ENCODE measurements at regions not wholly inside any gene's neighbourhood (a gene's known extent, or its start where the extent isn't known, plus 50 kb on each side); places are given as distances from the start of the nearest gene placed in this dataset.
A peak's percentile ranks its signal among the peaks of the same experiment; 100 is the strongest.

DNA sequence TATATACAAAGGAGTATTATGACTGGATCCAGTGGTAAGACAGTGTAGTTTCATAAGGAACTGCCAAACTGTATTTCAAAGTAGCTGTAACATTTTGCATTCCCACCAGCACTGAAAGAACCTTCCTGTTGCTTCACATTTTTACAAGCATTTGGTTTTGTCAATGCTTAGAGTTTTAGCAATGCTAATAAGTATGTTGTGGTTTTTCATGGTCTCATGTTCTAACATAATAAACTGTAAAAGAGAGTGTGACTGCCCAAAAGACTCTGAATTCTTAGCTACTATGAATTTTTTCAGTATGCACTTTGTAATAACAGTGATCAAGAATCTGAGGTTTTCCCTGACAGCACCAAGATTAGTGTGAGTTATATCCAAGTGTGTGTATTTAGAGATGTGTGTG is 604.2 kb downstream of the XIRP2 start:
- no peak for DNase-seq

DNA sequence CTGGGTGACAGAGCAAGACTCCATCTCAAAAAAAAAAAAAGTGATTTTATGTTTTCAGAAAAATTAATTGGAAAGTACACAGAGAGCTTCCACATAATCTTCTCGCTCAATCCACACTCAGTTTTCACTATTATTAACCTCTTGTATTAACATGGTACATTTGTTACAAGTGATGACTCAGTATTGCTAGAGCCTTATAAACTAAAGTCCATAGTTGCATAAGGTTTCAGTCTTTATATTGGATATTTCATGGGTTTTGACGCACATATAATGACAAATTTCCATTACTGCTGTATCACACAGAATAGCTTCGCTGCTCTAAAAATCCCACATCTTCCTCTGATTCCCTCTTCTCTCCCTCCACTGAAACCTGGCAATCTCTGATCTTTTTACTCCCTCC is 603.5 kb downstream of the XIRP2 start:
- no peaks in the 10 kb centered on the region for H3K9me3 ChIP-seq
- no peaks in the 10 kb centered on the region for H3K27me3 ChIP-seq
- H3K36me3 ChIP-seq = no peaks in the 10 kb centered on the region
- no peak for DNase-seq
- H3K4me3 ChIP-seq = no peak overlapping the region

More for the DNA sequence above, 604.2 kb downstream of the XIRP2 start:
- no peaks in the 10 kb centered on the region for H3K27me3 ChIP-seq
- no peaks in the 10 kb centered on the region for H3K36me3 ChIP-seq
- no peak overlapping the region for H3K4me3 ChIP-seq
- no peaks in the 10 kb centered on the region for H3K9me3 ChIP-seq

DNA sequence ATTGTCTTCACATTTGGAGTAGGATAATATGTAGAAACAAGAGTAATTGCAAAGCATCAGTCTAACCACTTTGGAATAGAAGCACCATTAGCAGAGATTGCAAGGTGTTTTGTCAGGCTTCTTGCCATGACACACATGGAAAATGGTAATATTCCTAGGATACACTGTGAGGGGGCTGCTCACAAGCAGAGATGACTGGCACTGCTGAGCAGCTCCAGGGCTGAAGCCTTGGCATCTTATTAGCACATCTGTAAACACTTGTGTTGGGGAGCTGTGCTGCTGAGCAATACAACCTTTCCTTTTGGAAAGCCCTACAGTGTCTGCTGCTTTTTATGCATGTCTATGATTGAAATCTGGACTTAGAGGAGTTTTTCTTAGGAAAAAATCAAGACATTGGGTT is 602.2 kb downstream of the XIRP2 start:
- no peak for DNase-seq
- H3K4me3 ChIP-seq = no peak overlapping the region
- no peaks in the 10 kb centered on the region for H3K27me3 ChIP-seq
- no peaks in the 10 kb centered on the region for H3K36me3 ChIP-seq
- H3K9me3 ChIP-seq = no peaks in the 10 kb centered on the region

DNA sequence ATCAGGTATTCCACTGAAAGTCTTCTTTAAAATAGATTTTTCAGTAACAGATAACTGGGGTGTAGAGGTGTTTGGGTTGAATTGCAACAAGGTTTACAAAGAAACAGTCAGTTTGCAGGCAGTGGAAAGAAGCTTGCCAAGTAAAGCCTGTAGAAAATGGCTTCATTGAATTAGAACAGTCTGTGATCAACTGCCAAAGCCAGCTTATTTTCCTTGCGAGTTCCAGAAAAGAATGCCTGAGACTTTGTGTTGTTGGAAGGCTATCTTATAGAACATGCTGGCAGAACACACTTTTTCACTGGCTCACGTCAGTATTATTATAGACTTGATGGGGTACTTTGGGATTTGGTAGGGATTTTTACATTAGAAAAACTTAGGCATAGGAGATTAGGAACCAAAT is 601.0 kb downstream of the XIRP2 start:
- Histone ChIP-seq H3K27me3 (no peaks in the 10 kb centered on the region), H3K9me3 (no peaks in the 10 kb centered on the region), H3K4me3 (no peak overlapping the region), H3K36me3 (no peaks in the 10 kb centered on the region)
- DNase-seq = no peak

DNA sequence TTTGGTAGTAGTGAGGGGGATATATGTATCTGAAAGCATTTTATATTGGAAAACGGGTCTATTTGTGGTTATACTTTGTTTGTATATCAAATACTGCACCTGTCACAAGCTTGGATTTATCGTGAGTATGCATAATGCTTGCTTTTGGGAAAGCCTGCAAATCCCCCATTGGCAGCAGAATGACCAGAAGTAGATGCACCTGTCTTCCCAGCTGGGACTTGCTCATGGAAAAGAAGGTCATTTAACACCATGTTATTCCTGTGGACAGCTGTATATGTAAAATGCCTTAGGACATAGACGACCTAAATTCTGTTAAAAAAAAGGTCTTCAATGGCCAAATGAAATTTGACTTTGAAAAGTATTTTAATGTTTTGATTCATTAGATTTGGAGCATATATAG is 599.4 kb downstream of the XIRP2 start:
- Histone ChIP-seq H3K36me3 (no peaks in the 10 kb centered on the region), H3K9me3 (no peaks in the 10 kb centered on the region), H3K4me3 (no peak overlapping the region), H3K27me3 (no peaks in the 10 kb centered on the region)
- no peak for DNase-seq

DNA sequence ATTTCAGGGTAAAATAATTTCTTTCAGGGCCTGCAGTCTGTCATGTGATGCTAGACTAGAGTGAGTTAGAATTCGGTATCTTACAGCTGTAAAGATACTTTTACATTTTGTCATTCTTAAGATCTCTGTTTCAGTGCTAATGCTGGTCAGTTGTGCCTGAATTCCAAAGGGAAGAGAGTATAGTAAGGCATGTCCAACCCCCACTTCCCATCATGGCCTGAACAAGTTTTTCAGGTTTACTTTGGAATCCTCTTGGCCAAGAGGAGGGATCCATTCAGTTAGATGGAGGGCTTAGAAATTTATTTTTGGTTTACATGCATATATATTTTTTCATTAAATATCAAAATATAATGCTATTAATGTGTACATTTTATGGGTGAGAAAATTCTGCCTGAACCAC is 596.6 kb downstream of the XIRP2 start:
- H3K9me3 ChIP-seq = no peaks in the 10 kb centered on the region

DNA sequence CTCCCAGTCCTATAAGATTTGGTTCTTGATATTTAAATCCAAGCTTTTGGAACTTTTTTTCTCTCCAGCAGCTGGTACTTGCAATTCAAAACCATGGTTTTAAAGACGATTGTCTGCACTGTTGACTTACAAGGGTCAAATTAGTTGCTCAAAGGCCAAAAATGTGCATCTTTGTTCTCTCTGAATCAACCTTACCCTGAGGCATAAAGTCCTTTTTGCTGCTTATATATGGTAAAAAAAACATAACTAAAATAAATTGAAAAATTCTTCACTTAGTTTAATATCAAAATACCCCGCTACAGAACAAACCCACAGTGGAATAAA is 592.7 kb downstream of the XIRP2 start:
- Histone ChIP-seq H3K9me3 (no peaks in the 10 kb centered on the region), H3K27me3 (no peaks in the 10 kb centered on the region), H3K36me3 (no peaks in the 10 kb centered on the region), H3K4me3 (no peak overlapping the region)
- DNase-seq = no peak

More for the DNA sequence above, 596.6 kb downstream of the XIRP2 start:
- Histone ChIP-seq H3K4me3 (no peak overlapping the region), H3K27me3 (no peaks in the 10 kb centered on the region), H3K36me3 (no peaks in the 10 kb centered on the region)
- DNase-seq = no peak

DNA sequence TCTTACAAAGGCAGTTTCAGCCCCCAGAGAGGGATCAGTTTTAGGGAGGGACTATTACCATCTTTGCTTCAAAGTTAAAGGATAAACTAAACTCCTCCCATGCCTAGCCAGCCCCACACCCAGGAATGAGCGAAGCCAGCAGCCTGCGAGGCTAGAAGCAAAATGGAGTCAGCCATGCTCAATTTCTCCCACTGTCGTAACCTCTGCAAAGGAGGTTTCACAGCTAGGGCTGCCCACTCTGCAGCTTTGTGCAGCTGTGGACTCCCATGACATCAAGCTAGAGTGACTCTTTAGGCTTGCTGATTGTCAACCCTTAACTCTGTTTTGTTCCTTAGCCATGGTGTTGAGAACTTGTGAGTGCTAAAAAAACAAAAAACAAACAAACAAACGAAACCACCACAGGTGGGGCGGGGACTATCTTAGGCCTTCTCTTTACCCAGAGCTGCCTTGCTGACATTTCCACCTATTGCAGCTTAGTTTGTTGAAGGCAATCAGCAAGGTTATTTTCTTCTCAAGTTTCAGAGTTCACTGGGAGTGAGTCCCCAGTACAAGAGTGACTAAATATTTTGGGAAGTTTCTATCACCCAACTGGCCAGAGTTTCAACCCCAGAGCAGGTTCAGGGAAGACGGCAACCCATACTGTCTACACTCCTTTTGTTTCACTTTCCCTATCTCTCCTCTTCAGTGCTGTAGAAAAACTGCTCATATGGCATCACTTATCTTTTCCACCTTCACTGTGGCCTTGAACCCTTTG is 592.1 kb downstream of the XIRP2 start:
- H3K27me3 ChIP-seq = no peaks in the 10 kb centered on the region
- H3K9me3 ChIP-seq = no peaks in the 10 kb centered on the region
- no peak overlapping the region for H3K4me3 ChIP-seq
- no peaks in the 10 kb centered on the region for H3K36me3 ChIP-seq
- no peak for DNase-seq

DNA sequence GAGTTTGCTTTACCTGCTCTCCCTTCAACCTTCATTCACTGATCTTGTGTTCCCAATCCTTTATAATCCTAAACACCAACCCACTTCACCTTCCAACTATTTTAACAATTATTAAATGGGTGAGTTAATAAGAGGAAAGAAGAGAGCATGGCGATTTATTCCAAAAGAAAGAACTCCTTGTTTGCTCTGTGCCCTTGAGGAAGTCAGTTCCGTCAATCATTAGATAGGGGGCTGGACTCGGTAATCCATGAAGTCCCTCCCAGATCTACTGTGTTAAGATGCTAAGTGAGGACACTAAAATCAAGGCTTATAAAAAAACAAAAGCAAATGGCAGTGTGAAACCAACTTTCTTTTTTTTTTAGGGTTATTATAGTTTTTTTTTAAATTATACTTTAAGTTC is 589.9 kb downstream of the XIRP2 start:
- no peaks in the 10 kb centered on the region for H3K27me3 ChIP-seq
- no peaks in the 10 kb centered on the region for H3K36me3 ChIP-seq
- no peaks in the 10 kb centered on the region for H3K9me3 ChIP-seq
- H3K4me3 ChIP-seq = no peak overlapping the region
- DNase-seq = no peak

DNA sequence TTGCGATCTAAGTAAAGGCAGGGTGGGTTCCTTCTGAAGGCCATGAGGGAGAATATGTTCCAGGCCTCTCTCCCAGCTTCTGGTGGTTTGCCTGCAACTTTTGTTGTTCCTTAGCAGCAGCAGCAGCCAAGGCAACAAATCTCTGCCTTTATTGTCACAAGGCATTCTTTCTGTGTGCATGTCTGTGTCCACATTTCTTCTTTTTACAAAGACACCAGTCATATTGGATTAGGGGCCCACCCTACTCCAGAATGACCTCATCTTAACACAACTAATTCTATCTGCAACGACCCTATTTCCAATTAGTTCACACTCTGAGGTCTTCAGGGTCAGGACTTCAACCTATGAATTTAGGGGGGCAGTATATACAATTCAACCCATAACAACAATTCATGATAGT is 587.5 kb downstream of the XIRP2 start:
- Histone ChIP-seq H3K36me3 (no peaks in the 10 kb centered on the region), H3K9me3 (no peaks in the 10 kb centered on the region)

DNA sequence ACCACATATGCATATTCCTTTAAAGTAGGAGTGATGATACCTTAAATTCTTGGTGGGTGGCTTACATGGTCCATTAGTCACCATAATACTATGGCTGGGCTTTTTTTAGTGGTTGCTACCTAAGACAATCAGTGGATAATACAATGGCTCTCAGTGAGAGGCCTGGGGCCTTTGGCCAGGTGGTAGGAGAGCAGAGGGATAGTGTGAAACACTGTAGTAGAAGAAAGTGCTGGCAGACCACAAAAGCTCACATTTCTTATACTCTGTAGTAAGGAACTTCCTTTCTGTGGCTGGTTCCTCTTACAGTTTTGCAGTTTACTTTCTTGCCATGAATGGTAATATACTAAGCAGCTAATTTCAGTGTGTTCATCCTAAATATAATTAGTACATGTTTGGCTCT is 583.5 kb downstream of the XIRP2 start:
- H3K9me3 ChIP-seq = no peaks in the 10 kb centered on the region
- no peaks in the 10 kb centered on the region for H3K36me3 ChIP-seq
- no peaks in the 10 kb centered on the region for H3K27me3 ChIP-seq
- no peak overlapping the region for H3K4me3 ChIP-seq
- no peak for DNase-seq

More for the DNA sequence above, 587.5 kb downstream of the XIRP2 start:
- Histone ChIP-seq H3K27me3 (no peaks in the 10 kb centered on the region), H3K4me3 (no peak overlapping the region)
- DNase-seq = no peak

DNA sequence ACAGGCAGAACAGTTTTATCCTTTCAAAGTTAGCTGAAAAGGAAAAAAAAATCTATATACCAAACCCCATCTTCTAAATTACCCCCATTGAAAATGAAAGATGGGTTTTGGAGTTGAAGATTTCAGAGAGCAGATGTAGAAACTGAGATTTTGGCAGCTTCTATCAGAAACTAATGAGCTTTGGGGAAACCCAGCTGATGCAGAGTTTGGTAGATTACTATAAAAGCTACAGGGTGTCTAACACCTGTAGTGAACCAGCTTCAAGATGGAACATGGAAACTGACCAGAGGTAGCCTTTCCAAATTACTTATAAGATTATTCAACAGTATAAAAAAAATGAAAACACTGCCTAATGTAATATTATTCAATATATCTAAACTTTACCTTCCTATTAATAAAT is 583.1 kb downstream of the XIRP2 start:
- H3K9me3 ChIP-seq = no peaks in the 10 kb centered on the region
- no peak for DNase-seq
- H3K27me3 ChIP-seq = no peaks in the 10 kb centered on the region
- no peaks in the 10 kb centered on the region for H3K36me3 ChIP-seq
- no peak overlapping the region for H3K4me3 ChIP-seq

DNA sequence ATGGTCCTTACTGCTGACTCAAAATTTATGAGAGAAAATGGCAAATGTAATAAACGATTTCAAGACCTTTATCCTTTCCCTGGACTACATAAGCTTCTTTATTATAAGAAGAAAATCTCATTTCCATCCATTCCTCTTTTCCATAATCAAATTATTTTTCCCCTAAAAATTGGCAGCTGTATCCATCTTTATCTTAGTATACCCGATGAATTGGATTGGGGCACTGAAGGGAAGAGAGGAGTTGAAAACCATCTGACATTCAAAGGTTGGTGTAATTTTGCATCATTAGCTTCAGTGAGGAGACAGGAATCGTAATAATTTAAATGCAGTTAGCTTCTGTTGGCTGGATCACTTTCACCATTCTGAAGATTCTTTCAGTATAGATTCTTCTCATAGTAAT is 574.1 kb downstream of the XIRP2 start:
- no peaks in the 10 kb centered on the region for H3K36me3 ChIP-seq
- no peaks in the 10 kb centered on the region for H3K27me3 ChIP-seq
- H3K9me3 ChIP-seq = peaks cover 11% of the 10 kb centered on the region
- DNase-seq = no peak
- no peak overlapping the region for H3K4me3 ChIP-seq

DNA sequence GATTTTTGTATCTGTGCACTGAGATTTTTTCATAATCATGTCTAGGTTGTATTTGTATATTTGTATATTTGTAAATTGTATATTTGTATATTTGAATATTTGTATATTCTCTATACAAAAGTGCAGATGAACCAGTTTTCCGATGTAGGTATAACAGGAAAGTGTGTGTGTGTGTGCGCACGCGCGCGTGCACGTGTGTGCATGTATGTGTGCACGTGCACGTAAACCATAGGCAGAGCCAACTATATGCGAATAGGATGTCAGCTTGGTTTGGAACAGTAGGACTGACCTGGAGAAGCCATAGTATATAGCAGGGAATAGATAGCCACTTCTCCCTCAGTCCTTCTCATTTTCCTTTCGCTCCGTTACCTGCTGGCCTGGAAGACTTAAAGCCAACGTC is 565.8 kb downstream of the XIRP2 start:
- DNase-seq = no peak
- Histone ChIP-seq H3K36me3 (no peaks in the 10 kb centered on the region), H3K27me3 (no peaks in the 10 kb centered on the region), H3K9me3 (peaks cover 19% of the 10 kb centered on the region), H3K4me3 (no peak overlapping the region)

DNA sequence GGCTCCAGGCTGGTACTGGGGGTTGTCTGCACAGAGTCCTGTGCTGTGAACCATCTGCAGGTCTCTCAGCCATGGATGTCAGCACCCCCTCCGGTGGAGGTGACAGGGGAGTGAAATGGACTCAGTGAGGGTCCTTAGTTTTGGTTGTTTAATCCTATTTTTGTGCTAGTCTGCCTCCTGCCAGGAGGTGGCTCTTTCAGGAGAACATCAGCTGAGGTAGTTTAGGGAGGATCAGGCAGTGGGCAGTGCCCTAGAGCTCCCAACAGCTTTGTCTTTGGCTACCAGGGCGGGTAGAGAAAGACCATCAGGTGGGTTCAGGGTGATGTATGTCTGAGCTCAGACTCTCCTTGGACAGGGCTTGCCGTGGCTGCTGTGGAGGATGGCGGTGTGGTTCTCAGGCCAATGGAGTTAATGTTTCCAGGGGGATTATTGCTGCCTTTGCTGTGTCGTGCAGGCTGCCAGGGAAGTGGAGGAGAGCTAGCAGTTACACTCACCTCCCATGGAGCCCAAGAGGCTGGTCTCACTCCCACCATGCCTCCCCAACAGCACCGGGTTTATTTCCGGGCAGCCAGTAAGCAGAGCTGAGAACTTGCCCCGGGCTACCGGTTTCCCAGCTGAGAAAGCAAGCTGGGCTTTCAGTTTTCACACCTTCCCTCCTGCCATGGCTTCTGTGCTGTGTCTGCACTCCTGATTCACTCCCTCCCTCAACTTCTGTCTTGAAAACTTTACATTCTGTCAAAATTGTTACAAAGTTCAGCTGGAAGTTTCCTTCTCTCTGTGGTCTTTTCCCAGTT is 563.4 kb downstream of the XIRP2 start:
- H3K36me3 ChIP-seq = no peaks in the 10 kb centered on the region
- peaks cover 13% of the 10 kb centered on the region; the same call in 1 of the 2 replicates for H3K9me3 ChIP-seq
- no peaks in the 10 kb centered on the region for H3K27me3 ChIP-seq
- H3K4me3 ChIP-seq = no peak overlapping the region
- no peak for DNase-seq

DNA sequence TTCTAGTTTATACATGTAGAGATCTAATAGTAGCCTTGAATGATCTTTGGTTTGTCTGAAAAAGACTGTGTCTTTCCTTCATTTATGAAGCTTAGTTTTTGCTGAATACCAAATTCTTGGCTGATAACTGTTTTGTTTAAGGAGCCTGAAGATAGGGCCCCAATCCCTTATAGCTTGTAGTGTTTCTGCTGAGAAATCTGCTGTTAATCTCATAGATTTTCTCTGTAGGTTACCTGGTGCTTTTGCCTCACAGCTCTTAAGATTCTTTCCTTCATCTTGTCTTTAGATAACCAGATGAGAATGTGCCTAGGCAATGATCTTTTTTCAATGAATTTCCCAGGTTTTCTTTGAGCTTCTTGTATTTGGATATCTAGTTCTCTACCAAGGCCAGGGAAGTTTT is 562.1 kb downstream of the XIRP2 start:
- no peak for DNase-seq
- no peaks in the 10 kb centered on the region for H3K27me3 ChIP-seq
- H3K4me3 ChIP-seq = no peak overlapping the region
- no peaks in the 10 kb centered on the region for H3K36me3 ChIP-seq
- peaks cover 15% of the 10 kb centered on the region; the same call in 1 of the 2 replicates for H3K9me3 ChIP-seq

DNA sequence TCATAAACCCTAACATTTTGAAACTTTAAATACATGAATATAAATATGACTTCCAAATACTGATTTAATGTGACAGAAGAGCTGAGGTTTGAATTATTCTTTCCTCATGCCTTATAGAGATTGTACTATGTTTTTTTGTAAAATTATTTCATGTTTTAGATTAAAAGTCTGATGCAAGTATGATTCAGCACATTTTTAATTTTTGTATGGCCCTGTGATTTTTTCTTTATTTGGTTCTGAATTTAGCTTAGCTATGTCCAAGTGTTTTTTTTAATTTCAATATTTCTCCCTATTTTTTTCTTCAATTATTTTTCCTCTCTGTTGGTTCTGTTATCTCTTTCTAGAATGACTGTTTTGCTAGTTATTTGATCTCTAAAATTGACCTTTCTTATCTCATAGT is 552.1 kb downstream of the XIRP2 start:
- H3K27me3 ChIP-seq = no peaks in the 10 kb centered on the region
- no peak for DNase-seq
- H3K9me3 ChIP-seq = no peaks in the 10 kb centered on the region
- no peaks in the 10 kb centered on the region for H3K36me3 ChIP-seq
- H3K4me3 ChIP-seq = no peak overlapping the region

DNA sequence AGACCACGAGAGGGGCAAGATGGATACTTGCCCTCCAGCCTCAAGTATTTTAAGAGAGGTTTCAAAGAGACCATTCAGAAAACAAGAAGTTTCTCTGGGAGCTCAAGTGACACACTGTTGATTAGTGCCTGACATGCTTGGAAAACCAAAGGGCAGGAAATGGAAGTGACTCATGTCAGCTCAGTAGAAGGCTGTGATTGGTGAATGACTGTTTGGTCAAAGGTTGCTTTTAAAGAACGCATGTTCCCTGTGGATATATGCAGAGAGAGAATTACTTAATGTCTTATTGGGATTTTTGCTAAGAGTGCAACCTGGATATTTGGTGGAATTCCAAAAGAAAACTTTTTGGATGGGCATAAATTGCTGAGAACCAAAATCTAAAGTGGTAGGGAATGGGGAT is 549.9 kb downstream of the XIRP2 start:
- no peaks in the 10 kb centered on the region for H3K9me3 ChIP-seq
- peak; percentile 12 for DNase-seq
- H3K27me3 ChIP-seq = no peaks in the 10 kb centered on the region
- H3K36me3 ChIP-seq = no peaks in the 10 kb centered on the region
- no peak overlapping the region for H3K4me3 ChIP-seq
